GM18498 (cell line): ENCODE measurements at regions not wholly inside any gene's neighbourhood (a gene's known extent, or its start where the extent isn't known, plus 50 kb on each side); places are given as distances from the start of the nearest gene placed in this dataset.
"Not testable (repeated sequence)": the region's sequence is repeated elsewhere in the genome, so short reads cannot be mapped to it uniquely, and the experiment has no call there.

Source experiments
- ATAC-seq: cut with Tn5 transposase; IDR thresholded peaks from one replicate; pipeline ENCODE4 v1.9.1; 2021; ENCODE audit warnings: mild to moderate bottlenecking, moderate library complexity; ENCODE audit not compliant: unreplicated experiment

- ATAC-seq: no peak
These were observed 134.9 kb upstream of the NRIP1 start for GRCh38 chr21:15199414-15200383.

- no peak for ATAC-seq
These were observed 138.9 kb upstream of the NRIP1 start for GRCh38 chr21:15203740-15204139.

DNA sequence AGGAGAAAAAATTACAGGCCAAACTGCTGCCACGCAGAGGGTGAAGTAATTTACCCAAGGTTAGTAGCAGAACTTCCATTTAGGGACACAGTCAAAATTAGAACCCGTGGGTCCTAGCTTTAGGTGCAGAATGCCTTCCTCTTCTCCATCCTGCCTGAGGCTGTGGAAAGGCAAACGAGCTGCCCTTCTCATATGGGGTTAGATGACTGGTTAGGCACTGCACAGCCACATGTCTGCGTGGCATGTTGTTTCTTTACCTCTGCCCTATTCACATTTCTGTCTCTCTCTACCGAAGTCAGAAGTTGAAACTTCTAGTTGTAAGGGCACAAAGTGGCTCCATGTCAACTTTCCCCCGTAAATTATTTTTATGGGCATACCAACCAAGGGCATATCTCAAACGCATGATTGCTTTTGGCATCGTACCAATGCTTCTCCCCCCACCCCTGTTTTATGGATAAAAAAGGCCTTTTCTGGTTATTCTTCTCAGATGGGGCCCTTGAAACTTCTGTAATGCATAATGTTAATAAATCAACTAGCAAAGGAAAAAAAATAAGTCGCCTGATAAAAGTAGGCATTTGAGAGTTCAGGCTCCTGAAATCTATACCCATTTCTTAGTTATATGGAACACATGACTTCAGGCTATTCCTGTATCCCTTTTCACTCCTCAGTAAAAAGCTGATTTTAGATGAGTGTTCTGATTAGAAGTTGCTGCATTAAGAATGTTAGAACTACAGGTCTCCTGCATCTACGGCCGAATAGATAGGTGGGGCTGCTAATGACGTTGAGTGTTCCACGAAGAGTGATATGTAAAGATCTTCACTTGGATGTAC, 139.6 kb upstream of the NRIP1 start:
- ATAC-seq: no peak

GRCh38 chr21:15204970-15205286, 140.1 kb upstream of the NRIP1 start:
- no peak for ATAC-seq

- ATAC-seq: peak; percentile 85
These were observed 141.7 kb upstream of the NRIP1 start for GRCh38 chr21:15206514-15206913.

DNA sequence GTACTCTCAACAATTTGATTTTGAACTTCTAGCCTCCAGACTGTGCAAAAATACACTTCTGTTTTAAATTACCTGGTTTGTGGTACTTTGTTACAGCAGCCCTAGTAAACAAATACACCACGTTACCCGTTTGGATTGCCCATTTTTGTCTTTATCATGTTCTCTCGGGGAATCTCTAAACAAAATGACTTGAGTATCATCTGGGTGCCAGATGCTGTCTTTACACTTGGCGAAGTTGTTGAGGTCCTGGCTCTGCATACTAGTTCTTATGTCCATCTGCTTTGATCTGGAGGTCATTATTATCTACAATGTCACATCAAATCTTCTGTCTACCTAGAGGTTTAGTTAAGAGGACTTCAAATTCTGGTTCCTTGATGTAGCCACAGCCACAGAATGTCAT, 142.4 kb upstream of the NRIP1 start:
- no peak for ATAC-seq

DNA sequence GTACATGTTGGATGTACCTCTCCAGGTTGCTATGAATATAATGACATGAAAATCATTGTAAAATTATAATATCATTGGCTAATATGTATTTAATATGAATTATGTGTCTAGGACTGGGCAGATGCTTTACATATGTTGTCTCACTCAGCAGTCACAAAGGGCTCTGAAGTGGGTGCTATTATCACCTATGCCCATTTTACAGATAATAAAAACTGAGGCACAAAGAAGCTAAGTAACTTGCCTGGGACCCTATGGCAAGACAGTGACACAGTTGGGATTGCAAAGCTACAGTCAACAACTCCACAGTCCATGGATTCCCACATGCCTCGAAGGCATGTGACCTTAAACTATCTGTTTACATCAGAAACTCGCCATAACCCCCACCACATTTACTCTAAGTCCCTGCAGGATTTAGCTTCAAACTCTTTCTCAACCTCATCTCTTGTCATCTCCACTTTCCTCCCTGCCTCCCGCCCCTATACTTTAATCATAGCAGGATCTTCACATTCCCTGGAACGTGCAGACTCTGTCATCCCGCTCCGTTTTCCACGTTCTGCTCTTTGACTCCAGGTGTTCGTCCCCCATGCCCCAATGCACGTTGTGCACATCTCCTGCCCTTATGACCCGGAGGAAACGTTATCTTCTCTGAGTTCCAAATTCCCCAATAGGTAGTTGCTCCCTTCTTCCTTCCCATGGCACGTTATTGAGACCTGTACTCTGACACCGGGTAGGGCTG, 143.0 kb upstream of the NRIP1 start:
- no peak for ATAC-seq

DNA sequence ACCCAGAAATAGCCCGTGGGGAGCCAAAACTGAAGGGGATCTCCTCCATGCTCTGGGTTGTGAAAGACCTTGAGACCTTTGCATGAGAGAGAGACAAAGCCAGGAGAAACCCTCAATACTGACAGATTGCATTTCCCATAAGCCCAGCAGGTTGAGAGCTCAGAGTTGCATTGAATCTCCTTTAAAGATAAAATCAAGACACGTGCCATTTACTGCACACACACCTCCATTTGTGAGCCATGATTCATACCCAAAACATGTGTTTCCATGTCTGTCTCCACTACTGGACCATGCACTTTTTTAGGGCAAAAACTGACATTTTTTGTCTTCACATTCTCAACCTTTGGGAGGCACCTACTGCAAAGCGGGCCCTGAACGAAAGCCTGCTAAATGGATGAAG, 144.0 kb upstream of the NRIP1 start:
- ATAC-seq: no peak

DNA sequence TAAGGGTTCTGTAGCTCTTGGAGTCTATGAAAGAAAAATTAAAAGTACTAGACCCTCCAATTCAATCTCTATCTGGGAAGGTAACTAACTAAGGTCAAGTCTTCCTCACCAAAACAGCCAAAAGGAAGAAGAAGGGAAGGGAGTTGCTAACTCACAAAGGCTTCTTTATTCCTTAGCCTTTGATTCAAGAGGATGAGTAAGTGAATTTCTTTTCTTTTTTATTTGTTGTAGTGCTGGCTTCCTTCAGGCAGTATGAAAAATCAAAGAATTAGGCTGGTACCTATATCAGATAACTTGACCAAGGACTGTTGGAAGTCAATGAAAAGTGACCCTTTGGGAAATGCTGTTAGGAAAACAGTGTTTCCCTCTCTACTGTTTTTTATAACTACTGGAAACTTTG, 144.4 kb upstream of the NRIP1 start:
- no peak for ATAC-seq

- no peak for ATAC-seq
These were observed 145.5 kb upstream of the NRIP1 start for GRCh38 chr21:15210235-15210678.

GRCh38 chr21:15211491-15212133, 146.8 kb upstream of the NRIP1 start:
- no peak for ATAC-seq

- no peak for ATAC-seq
These were observed 147.4 kb upstream of the NRIP1 start for GRCh38 chr21:15212206-15212605.

DNA sequence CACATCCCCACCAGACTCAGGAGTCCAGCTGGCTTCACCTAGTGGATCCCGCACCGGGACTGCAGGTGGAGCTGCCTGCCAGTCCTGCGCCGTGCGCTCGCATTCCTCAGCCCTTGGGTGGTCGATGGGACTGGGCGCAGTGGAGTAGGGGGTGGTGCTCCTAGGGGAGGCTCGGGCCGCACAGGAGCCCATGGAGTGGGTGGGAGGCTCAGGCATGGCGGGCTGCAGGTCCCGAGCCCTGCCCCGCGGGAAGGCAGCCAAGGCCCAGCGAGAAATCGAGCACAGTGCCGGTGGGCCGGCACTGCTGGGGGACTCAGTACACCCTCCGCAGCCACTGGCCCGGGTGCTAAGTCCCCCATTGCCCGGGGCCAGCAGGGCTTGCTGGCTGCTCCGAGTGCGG, 153.7 kb upstream of the NRIP1 start:
- ATAC-seq: not testable (repeated sequence)

GRCh38 chr21:15219039-15219438, 154.2 kb upstream of the NRIP1 start:
- ATAC-seq: no peak

- ATAC-seq: no peak
These were observed 155.1 kb upstream of the NRIP1 start for GRCh38 chr21:15219894-15220293.

DNA sequence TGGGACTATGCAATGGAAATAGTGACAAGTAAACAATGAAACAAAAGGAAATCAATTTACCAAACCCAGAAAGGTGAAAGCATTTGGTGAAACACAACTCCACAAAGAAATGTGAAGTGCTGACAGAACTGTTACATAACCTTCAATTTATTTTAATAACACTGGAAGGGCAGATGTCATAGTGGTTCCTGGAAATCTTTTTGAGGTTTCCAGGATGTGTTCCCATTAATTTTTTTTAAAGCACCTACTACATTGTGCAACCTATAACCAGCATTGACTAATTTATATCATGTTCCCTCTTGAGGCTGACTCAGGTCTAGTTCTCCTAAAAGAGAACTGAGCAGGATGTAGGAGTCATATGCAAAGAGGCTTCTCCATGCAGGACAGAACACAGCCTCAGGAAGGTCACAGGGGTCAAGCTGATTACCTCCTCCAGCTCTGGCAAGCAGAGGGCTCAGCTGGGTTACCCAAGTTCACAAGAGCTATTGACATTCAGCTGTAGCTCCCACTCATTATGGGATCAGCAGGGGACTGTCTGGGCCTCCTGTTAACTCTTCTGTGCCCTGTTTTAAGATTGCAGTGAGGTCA, 157.1 kb upstream of the NRIP1 start:
- ATAC-seq: no peak

- ATAC-seq: no peak
These were observed 157.9 kb upstream of the NRIP1 start for GRCh38 chr21:15222707-15223106.

- no peak for ATAC-seq
These were observed 159.7 kb upstream of the NRIP1 start for GRCh38 chr21:15224346-15225086.

DNA sequence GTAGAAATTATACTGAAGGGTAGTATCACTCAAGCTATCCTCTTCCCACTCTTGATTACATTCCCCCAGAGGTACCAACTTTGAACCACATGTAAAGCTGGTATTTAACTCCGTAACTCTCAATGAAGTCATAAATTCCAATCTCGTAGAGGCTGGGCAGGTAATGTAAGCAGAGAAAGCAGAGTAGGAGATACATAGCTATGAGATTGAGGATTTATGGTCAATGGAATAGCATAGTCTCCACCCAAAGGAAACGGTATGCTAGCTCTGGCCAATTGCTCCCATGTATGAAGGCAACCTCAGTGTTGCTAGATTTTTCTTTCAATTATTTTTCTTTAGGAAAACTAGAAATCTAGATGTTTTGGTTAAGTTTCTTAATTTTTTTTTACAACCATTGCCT, 163.1 kb upstream of the NRIP1 start:
- ATAC-seq: no peak

DNA sequence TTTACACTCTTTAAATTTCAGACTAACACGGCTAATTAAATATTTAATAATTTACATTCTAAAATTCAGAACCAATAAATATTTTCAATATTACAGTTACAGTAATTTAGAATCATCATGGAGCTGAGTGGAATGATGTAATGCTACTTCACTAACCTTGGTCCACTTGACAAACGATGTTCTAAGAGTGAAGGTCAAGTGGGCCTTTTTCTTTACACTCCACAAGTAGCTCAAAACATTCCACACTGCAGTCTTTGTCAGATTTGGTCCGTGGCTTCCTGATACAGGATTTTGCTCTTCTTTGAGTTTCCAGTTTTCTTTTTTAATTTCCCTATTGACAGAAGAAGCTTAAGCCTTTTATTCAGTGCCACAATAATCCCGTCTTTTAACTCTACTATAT, 164.6 kb upstream of the NRIP1 start:
- ATAC-seq: no peak
